Endothelial cell (in vitro differentiated cells): ENCODE measurements at regions not wholly inside any gene's neighbourhood (a gene's known extent, or its start where the extent isn't known, plus 50 kb on each side); places are given as distances from the start of the nearest gene placed in this dataset.

Experiments
- DNase-seq: peaks from one replicate; pipeline ENCODE4 v3.0.0; 2021; ENCODE audit warnings: low spot score
- H3K27ac Mint-ChIP-seq: one replicate; pipeline ENCODE4 v1.8.0; 2021; ENCODE audit warnings: mixed read lengths, inconsistent platforms; ENCODE audit not compliant: unreplicated experiment
- H3K27me3 Mint-ChIP-seq: one replicate; pipeline ENCODE4 v1.8.0; 2021; ENCODE audit warnings: mild to moderate bottlenecking, moderate library complexity, mixed read lengths, inconsistent platforms; ENCODE audit not compliant: unreplicated experiment
- H3K36me3 Mint-ChIP-seq: one replicate; pipeline ENCODE4 v1.8.0; 2021; ENCODE audit warnings: mild to moderate bottlenecking, low read depth, mixed read lengths, inconsistent platforms; ENCODE audit not compliant: unreplicated experiment
- H3K4me1 Mint-ChIP-seq: one replicate; pipeline ENCODE4 v1.8.0; 2021; ENCODE audit warnings: mild to moderate bottlenecking, mixed read lengths, inconsistent platforms; ENCODE audit not compliant: unreplicated experiment
- H3K4me3 Mint-ChIP-seq: one replicate; pipeline ENCODE4 v1.8.0; 2021; ENCODE audit warnings: mild to moderate bottlenecking, mixed read lengths, inconsistent platforms; ENCODE audit not compliant: unreplicated experiment
- H3K9me3 Mint-ChIP-seq: one replicate; pipeline ENCODE4 v1.8.0; 2021; ENCODE audit warnings: mixed read lengths, inconsistent platforms; ENCODE audit not compliant: unreplicated experiment
- CTCF ChIP-seq: fragments of 200-600 bp; sonication (generic); IDR thresholded peaks from one replicate; pipeline ENCODE4 v1.5.0; 2021; ENCODE audit warnings: antibody characterized with exemption; ENCODE audit not compliant: unreplicated experiment

- no peaks in the 10 kb centered on the region for H3K9me3 Mint-ChIP-seq
- no peak for DNase-seq
- no peak overlapping the region for H3K4me3 Mint-ChIP-seq
- no peaks in the 10 kb centered on the region for H3K4me1 Mint-ChIP-seq
- no peak for TF ChIP-seq CTCF
- no peaks in the 10 kb centered on the region for H3K27me3 Mint-ChIP-seq
- no peak overlapping the region for H3K27ac Mint-ChIP-seq
- H3K36me3 Mint-ChIP-seq: no peaks in the 10 kb centered on the region
Observed at GRCh38 chr3:40680685-40681657, 156.2 kb downstream of the ZNF621 start.

DNA sequence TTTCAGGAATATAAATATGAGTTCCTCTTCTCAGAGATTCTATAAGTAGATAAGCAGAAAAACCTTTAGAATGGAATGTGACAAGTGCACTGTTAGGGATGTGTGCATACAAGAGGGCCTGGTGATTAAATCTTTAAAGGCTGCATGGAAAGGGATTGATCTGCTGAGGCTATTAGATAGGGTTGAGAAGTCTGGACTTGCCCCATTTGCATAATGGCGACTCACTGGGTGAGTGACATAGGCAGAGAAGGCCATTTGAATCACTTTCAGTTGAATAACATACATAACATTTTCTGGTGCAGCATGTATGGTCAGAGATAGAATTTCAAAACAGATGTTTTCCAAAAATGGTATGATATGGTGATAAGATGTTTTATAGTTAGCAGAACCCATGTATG is 156.9 kb downstream of the ZNF621 start:
- Mint-ChIP-seq H3K27me3 (no peaks in the 10 kb centered on the region), H3K36me3 (no peaks in the 10 kb centered on the region), H3K27ac (no peak overlapping the region), H3K4me3 (no peak overlapping the region), H3K9me3 (no peaks in the 10 kb centered on the region), H3K4me1 (no peaks in the 10 kb centered on the region)
- TF ChIP-seq CTCF: no peak
- no peak for DNase-seq

DNA sequence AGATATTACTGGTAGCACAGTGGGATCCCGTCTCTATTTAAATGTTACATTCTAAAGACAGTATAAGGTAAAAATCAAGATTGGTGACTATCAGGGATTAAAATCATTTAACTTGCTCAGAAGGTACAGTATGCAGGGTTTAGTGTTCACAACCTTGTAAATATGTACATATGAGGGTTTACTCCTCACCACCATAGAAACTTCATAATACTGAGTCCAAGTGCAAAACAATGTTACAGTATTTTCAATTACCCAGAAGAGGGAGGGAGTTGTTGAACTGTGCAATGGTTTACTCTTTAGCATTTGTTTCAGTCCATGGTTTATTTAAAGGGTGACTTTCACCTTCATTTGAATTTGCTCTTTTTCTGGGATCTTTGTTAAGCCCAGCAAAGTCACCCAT is 165.1 kb downstream of the ZNF621 start:
- Mint-ChIP-seq H3K9me3 (no peaks in the 10 kb centered on the region), H3K4me3 (no peak overlapping the region), H3K27ac (no peak overlapping the region), H3K4me1 (peaks cover 6% of the 10 kb centered on the region), H3K36me3 (no peaks in the 10 kb centered on the region), H3K27me3 (peaks cover 2% of the 10 kb centered on the region)
- no peak for DNase-seq
- TF ChIP-seq CTCF: no peak

GRCh38 chr3:40690749-40691451 is 166.1 kb downstream of the ZNF621 start:
- no peaks in the 10 kb centered on the region for H3K9me3 Mint-ChIP-seq
- H3K36me3 Mint-ChIP-seq: no peaks in the 10 kb centered on the region
- no peak for TF ChIP-seq CTCF
- peaks cover 2% of the 10 kb centered on the region for H3K27me3 Mint-ChIP-seq
- H3K27ac Mint-ChIP-seq: no peak overlapping the region
- no peak overlapping the region for H3K4me3 Mint-ChIP-seq
- peaks cover 9% of the 10 kb centered on the region for H3K4me1 Mint-ChIP-seq
- DNase-seq: no peak

- peaks cover 13% of the 10 kb centered on the region for H3K4me1 Mint-ChIP-seq
- no peak overlapping the region for H3K4me3 Mint-ChIP-seq
- peaks cover 2% of the 10 kb centered on the region for H3K27me3 Mint-ChIP-seq
- H3K36me3 Mint-ChIP-seq: no peaks in the 10 kb centered on the region
- H3K9me3 Mint-ChIP-seq: no peaks in the 10 kb centered on the region
- H3K27ac Mint-ChIP-seq: no peak overlapping the region
- no peak for DNase-seq
- TF ChIP-seq CTCF: no peak
Observed at GRCh38 chr3:40691452-40691861, 166.7 kb downstream of the ZNF621 start.
